IMR-90 (cell line): ENCODE measurements at regions not wholly inside any gene's neighbourhood (a gene's known extent, or its start where the extent isn't known, plus 50 kb on each side); places are given as distances from the start of the nearest gene placed in this dataset.

ENCODE experiments used
- BHLHE40 ChIP-seq: fragments of 150-350 bp; IDR thresholded peaks from 2 replicates; pipeline ENCODE4 v1.6.1; 2016; ENCODE audit warnings: mild to moderate bottlenecking, low read depth, low read length
- CEBPB ChIP-seq: IDR thresholded peaks from 2 replicates; pipeline ENCODE4 v1.6.1; 2012; ENCODE audit warnings: low read depth, low read length, improper control_type of control experiment
- CHD1 ChIP-seq: IDR thresholded peaks from 2 replicates; pipeline ENCODE4 v1.6.1; 2012; ENCODE audit warnings: low read depth, low read length, improper control_type of control experiment
- CTCF ChIP-seq: conservative IDR thresholded peaks from 2 replicates; pipeline ENCODE4 v1.5.1; 2012; ENCODE audit warnings: mild to moderate bottlenecking, low read depth, low read length, improper control_type of control experiment
- ELK1 ChIP-seq: fragments of 150-350 bp; IDR thresholded peaks from 2 replicates; pipeline ENCODE4 v1.6.1; 2016; ENCODE audit warnings: low read depth, mild to moderate bottlenecking, low read length, moderate library complexity, borderline replicate concordance
- MAFK ChIP-seq: IDR thresholded peaks from 2 replicates; pipeline ENCODE4 v1.6.1; 2012; ENCODE audit warnings: low read depth, low read length, improper control_type of control experiment
- MXI1 ChIP-seq: IDR thresholded peaks from 2 replicates; pipeline ENCODE4 v1.6.1; 2012; ENCODE audit warnings: low read depth, mild to moderate bottlenecking, low read length, moderate library complexity, borderline replicate concordance
- POLR2A ChIP-seq: IDR thresholded peaks from 2 replicates; pipeline ENCODE4 v1.6.1; 2012; ENCODE audit warnings: mild to moderate bottlenecking, low read depth, low read length
- RCOR1 ChIP-seq: IDR thresholded peaks from 2 replicates; pipeline ENCODE4 v1.6.1; 2012; ENCODE audit warnings: mild to moderate bottlenecking, low read length, improper control_type of control experiment; ENCODE audit not compliant: insufficient replicate concordance
- RFX5 ChIP-seq: IDR thresholded peaks from 2 replicates; pipeline ENCODE4 v1.8.0; 2012; ENCODE audit warnings: low read depth, mild to moderate bottlenecking, low read length, moderate library complexity
- USF2 ChIP-seq: fragments of 150-350 bp; IDR thresholded peaks from 2 replicates; pipeline ENCODE4 v1.6.1; 2017; ENCODE audit warnings: mild to moderate bottlenecking, antibody characterized with exemption, low read length, low read depth

- no peak for TF ChIP-seq MXI1
- no peak for TF ChIP-seq CTCF
- no peak for TF ChIP-seq MAFK
- TF ChIP-seq BHLHE40: no peak
- no peak for TF ChIP-seq CHD1
- no peak for TF ChIP-seq CEBPB
- TF ChIP-seq RCOR1: no peak
- TF ChIP-seq USF2: no peak
- TF ChIP-seq POLR2A: no peak
- no peak for TF ChIP-seq RFX5
- TF ChIP-seq ELK1: no peak
Measured at GRCh38 chr4:19372390-19372789, 879.3 kb upstream of the SLIT2 start.
